SK-N-SH (cell line): ENCODE measurements at regions not wholly inside any gene's neighbourhood (a gene's known extent, or its start where the extent isn't known, plus 50 kb on each side); places are given as distances from the start of the nearest gene placed in this dataset.

ENCODE experiments used
- CTCF ChIA-PET: fragments of 300-600, 350-600 bp; formaldehyde crosslinking; extraction: SDS; loops from one replicate; lab custom pipeline; 2021; lab: Yijun Ruan, JAX
- POLR2A ChIA-PET: fragments of 350-600 bp; sonication (Branson Sonifier 250); formaldehyde crosslinking; extraction: SDS; loops from one replicate; lab custom pipeline; 2020; ENCODE audit warnings: antibody characterized with exemption, inconsistent platforms; lab: Yijun Ruan, JAX
- DNase-seq: peaks from one replicate; pipeline ENCODE4 v3.0.0; 2012
- H2AFZ ChIP-seq: fragments of 200-600 bp; sonication (generic); 2 replicates; pipeline ENCODE4 v1.8.1; 2016; ENCODE audit warnings: antibody characterized with exemption, mild to moderate bottlenecking, low read depth
- H3F3A ChIP-seq: fragments of 200-600 bp; sonication (generic); replicated peaks from 2 replicates; pipeline ENCODE3; 2016; ENCODE audit warnings: antibody characterized with exemption, mild to moderate bottlenecking; ENCODE audit not compliant: insufficient read depth
- H3K27ac ChIP-seq, 2 experiments: fragments of 200-500 bp in 1 of 2; fragments of 200-600 bp in 1 of 2; sonication (Bioruptor generic) in 1 of 2; sonication (generic), shearing (Covaris generic) in 1 of 2; 2 replicates each; pipeline versions ENCODE4 v1.5.1 to v1.6.1; 2014 to 2016; ENCODE audit warnings: low read depth in 2 of 2, inconsistent platforms in 1 of 2, low read length in 1 of 2, mild to moderate bottlenecking in 1 of 2, mixed read lengths in 1 of 2
- H3K27me3 ChIP-seq: fragments of 200-600 bp; sonication (generic), shearing (Covaris generic); 2 replicates; pipeline ENCODE4 v1.6.1; 2016; ENCODE audit warnings: mixed run types; ENCODE audit not compliant: insufficient read depth
- H3K36me3 ChIP-seq, 2 experiments: fragments of 200-500 bp in 1 of 2; fragments of 200-600 bp in 1 of 2; sonication (Bioruptor generic) in 1 of 2; sonication (generic) in 1 of 2; replicated peaks in 1 of 2; 2 replicates each; pipeline versions ENCODE3 to v1.5.1; 2014 to 2016; ENCODE audit warnings: low read length in 1 of 2, mild to moderate bottlenecking in 1 of 2; ENCODE audit not compliant: insufficient read depth in 2 of 2, control insufficient read depth in 1 of 2
- H3K4me1 ChIP-seq, 2 experiments: fragments of 200-500 bp in 1 of 2; fragments of 200-600 bp in 1 of 2; sonication (Bioruptor generic) in 1 of 2; sonication (generic), shearing (Covaris generic) in 1 of 2; 2 replicates each; pipeline versions ENCODE4 v1.5.1 to v1.6.1; 2014 to 2016; ENCODE audit warnings: low read depth in 1 of 2, low read length in 1 of 2, mixed run types in 1 of 2; ENCODE audit not compliant: insufficient read depth in 2 of 2, control insufficient read depth in 1 of 2
- H3K4me2 ChIP-seq: fragments of 200-600 bp; sonication (generic), shearing (Covaris generic); 2 replicates; pipeline ENCODE4 v1.6.1; 2017; ENCODE audit warnings: mixed run types
- H3K4me3 ChIP-seq, 2 experiments: fragments of 200-500 bp in 1 of 2; fragments of 200-600 bp in 1 of 2; sonication (Bioruptor generic) in 1 of 2; sonication (generic), shearing (Covaris generic) in 1 of 2; 2 replicates each; pipeline versions ENCODE4 v1.5.1 to v1.8.1; 2014 to 2016; ENCODE audit warnings: low read depth in 2 of 2, inconsistent platforms in 1 of 2, low read length in 1 of 2, mild to moderate bottlenecking in 1 of 2, mixed read lengths in 1 of 2, moderate library complexity in 1 of 2
- H3K79me2 ChIP-seq: fragments of 200-600 bp; sonication (generic); 2 replicates; pipeline ENCODE4 v1.8.1; 2017; ENCODE audit warnings: mild to moderate bottlenecking; ENCODE audit not compliant: insufficient read depth
- H3K9ac ChIP-seq: fragments of 200-600 bp; sonication (generic); 2 replicates; pipeline ENCODE4 v1.6.1; 2017; ENCODE audit warnings: mixed run types
- H3K9me2 ChIP-seq: fragments of 200-600 bp; sonication (generic); 2 replicates; pipeline ENCODE4 v1.6.1; 2017; ENCODE audit warnings: mixed run types
- H3K9me3 ChIP-seq: fragments of 200-600 bp; sonication (generic); 2 replicates; pipeline ENCODE4 v1.6.1; 2017; ENCODE audit warnings: mixed run types, mild to moderate bottlenecking, moderate library complexity
- H4K20me1 ChIP-seq: fragments of 200-600 bp; sonication (generic); 2 replicates; pipeline ENCODE4 v1.6.1; 2017; ENCODE audit warnings: mild to moderate bottlenecking, mixed run types; ENCODE audit not compliant: insufficient read depth
- CHD2 ChIP-seq: fragments of 150-350 bp; IDR thresholded peaks from 2 replicates; pipeline ENCODE4 v1.6.1; 2018; ENCODE audit warnings: low read length; ENCODE audit not compliant: partially characterized antibody
- ELF1 ChIP-seq: IDR thresholded peaks from 2 replicates; pipeline ENCODE4 v1.4.0; 2012
- EZH2phosphoT487 ChIP-seq: fragments of 200-600 bp; sonication (generic); IDR thresholded peaks from 2 replicates; pipeline ENCODE4 v1.6.1; 2017; ENCODE audit warnings: low read depth, mixed run types, mild to moderate bottlenecking, antibody characterized with exemption, moderate library complexity, borderline replicate concordance
- FOSL2 ChIP-seq: IDR thresholded peaks from 2 replicates; pipeline ENCODE4 v1.4.0; 2012; ENCODE audit warnings: low read depth, mild to moderate bottlenecking, moderate library complexity, borderline replicate concordance
- FOXM1 ChIP-seq: IDR thresholded peaks from 2 replicates; pipeline ENCODE4 v1.4.0; 2012; ENCODE audit warnings: low read depth, mild to moderate bottlenecking
- GABPA ChIP-seq: IDR thresholded peaks from 2 replicates; pipeline ENCODE4 v1.4.0; 2012; ENCODE audit warnings: low read depth, mild to moderate bottlenecking
- JUND ChIP-seq: IDR thresholded peaks from 2 replicates; pipeline ENCODE4 v1.4.0; 2012
- MAX ChIP-seq: IDR thresholded peaks from 2 replicates; pipeline ENCODE4 v1.4.0; 2012; ENCODE audit warnings: low read depth
- MEF2A ChIP-seq: IDR thresholded peaks from 2 replicates; pipeline ENCODE4 v1.4.0; 2012; ENCODE audit warnings: low read depth, borderline replicate concordance
- POLR2AphosphoS5 ChIP-seq: IDR thresholded peaks from 2 replicates; pipeline ENCODE4 v1.6.1; 2012; ENCODE audit warnings: low read depth, low read length
- RCOR1 ChIP-seq: fragments of 150-350 bp; IDR thresholded peaks from 2 replicates; pipeline ENCODE4 v1.6.1; 2017; ENCODE audit warnings: antibody characterized with exemption, low read length
- TAF1 ChIP-seq: IDR thresholded peaks from 2 replicates; pipeline ENCODE4 v1.6.1; 2012; ENCODE audit warnings: low read depth, mild to moderate bottlenecking, low read length, moderate library complexity, borderline replicate concordance
- TCF12 ChIP-seq: IDR thresholded peaks from 2 replicates; pipeline ENCODE4 v1.4.0; 2012
- TEAD4 ChIP-seq: IDR thresholded peaks from 2 replicates; pipeline ENCODE4 v1.4.0; 2012; ENCODE audit warnings: mild to moderate bottlenecking, borderline replicate concordance; ENCODE audit not compliant: insufficient read depth
- ZBTB33 ChIP-seq: IDR thresholded peaks from 2 replicates; pipeline ENCODE4 v1.4.0; 2012; ENCODE audit warnings: low read depth, borderline replicate concordance
- WGBS: methylation state at CpG from one replicate; pipeline ENCODE4 v1.1.6; 2017; ENCODE audit warnings: low lambda C conversion rate; 5-methylcytosine and 5-hydroxymethylcytosine counted together
- TF ChIP-seq, protein P1 (sequence below): fragments of 150-350 bp; IDR thresholded peaks from 2 replicates; pipeline ENCODE4 v1.6.1; 2017; ENCODE audit warnings: antibody characterized with exemption, low read length, low read depth, borderline replicate concordance
- TF ChIP-seq, protein P2 (sequence below): IDR thresholded peaks from 2 replicates; pipeline ENCODE4 v1.4.0; 2012; ENCODE audit warnings: low read depth, borderline replicate concordance
- TF ChIP-seq, protein P3 (sequence below): IDR thresholded peaks from 2 replicates; pipeline ENCODE4 v1.6.1; 2012; ENCODE audit warnings: mild to moderate bottlenecking, low read depth, low read length, moderate library complexity

- WGBS, result 2% methylated on average over 6 of the region's 6 CpGs
- Histone ChIP-seq H3K9me3 (no peaks in the 10 kb centered on the region), H3K4me3 (no peak overlapping the region), H3K79me2 (no peaks in the 10 kb centered on the region)
- TF ChIP-seq ELF1, result no peak
- TF ChIP-seq, protein P1, sequence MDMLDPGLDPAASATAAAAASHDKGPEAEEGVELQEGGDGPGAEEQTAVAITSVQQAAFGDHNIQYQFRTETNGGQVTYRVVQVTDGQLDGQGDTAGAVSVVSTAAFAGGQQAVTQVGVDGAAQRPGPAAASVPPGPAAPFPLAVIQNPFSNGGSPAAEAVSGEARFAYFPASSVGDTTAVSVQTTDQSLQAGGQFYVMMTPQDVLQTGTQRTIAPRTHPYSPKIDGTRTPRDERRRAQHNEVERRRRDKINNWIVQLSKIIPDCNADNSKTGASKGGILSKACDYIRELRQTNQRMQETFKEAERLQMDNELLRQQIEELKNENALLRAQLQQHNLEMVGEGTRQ, result no peak
- TF ChIP-seq FOSL2, result no peak
- TF ChIP-seq POLR2AphosphoS5, result no peak
- TF ChIP-seq EZH2phosphoT487, result no peak
- no peak for TF ChIP-seq TCF12
- TF ChIP-seq MAX, result no peak
- TF ChIP-seq, protein P2, sequence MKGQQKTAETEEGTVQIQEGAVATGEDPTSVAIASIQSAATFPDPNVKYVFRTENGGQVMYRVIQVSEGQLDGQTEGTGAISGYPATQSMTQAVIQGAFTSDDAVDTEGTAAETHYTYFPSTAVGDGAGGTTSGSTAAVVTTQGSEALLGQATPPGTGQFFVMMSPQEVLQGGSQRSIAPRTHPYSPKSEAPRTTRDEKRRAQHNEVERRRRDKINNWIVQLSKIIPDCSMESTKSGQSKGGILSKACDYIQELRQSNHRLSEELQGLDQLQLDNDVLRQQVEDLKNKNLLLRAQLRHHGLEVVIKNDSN, result no peak
- TF ChIP-seq, protein P3, sequence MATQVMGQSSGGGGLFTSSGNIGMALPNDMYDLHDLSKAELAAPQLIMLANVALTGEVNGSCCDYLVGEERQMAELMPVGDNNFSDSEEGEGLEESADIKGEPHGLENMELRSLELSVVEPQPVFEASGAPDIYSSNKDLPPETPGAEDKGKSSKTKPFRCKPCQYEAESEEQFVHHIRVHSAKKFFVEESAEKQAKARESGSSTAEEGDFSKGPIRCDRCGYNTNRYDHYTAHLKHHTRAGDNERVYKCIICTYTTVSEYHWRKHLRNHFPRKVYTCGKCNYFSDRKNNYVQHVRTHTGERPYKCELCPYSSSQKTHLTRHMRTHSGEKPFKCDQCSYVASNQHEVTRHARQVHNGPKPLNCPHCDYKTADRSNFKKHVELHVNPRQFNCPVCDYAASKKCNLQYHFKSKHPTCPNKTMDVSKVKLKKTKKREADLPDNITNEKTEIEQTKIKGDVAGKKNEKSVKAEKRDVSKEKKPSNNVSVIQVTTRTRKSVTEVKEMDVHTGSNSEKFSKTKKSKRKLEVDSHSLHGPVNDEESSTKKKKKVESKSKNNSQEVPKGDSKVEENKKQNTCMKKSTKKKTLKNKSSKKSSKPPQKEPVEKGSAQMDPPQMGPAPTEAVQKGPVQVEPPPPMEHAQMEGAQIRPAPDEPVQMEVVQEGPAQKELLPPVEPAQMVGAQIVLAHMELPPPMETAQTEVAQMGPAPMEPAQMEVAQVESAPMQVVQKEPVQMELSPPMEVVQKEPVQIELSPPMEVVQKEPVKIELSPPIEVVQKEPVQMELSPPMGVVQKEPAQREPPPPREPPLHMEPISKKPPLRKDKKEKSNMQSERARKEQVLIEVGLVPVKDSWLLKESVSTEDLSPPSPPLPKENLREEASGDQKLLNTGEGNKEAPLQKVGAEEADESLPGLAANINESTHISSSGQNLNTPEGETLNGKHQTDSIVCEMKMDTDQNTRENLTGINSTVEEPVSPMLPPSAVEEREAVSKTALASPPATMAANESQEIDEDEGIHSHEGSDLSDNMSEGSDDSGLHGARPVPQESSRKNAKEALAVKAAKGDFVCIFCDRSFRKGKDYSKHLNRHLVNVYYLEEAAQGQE, result no peak
- TF ChIP-seq TAF1, result no peak
- TF ChIP-seq ZBTB33, result no peak
- TF ChIP-seq RCOR1, result no peak
- TF ChIP-seq GABPA, result no peak
- TF ChIP-seq MEF2A, result no peak
- TF ChIP-seq CHD2, result no peak
- TF ChIP-seq JUND, result no peak
- no peak for TF ChIP-seq FOXM1
- no peak for TF ChIP-seq TEAD4
- TF ChIP-seq, all 33 proteins: peak for 0
- ChIA-PET CTCF (interaction anchor here (0.9 kb wide), 1 partner anchor 422 kb away, joined by 3 read pairs; no protein-coding TSS in a partner anchor), POLR2A (no interaction called here)
- Histone ChIP-seq H3K36me3 (no peaks in the 10 kb centered on the region), H2AFZ (no peak overlapping the region), H3K9ac (no peak overlapping the region), H3K9me2 (no peaks in the 10 kb centered on the region), H3K27ac (no peak overlapping the region), H3K4me1 (no peaks in the 10 kb centered on the region), H3K4me2 (no peak overlapping the region), H3F3A (no peaks in the 10 kb centered on the region), H3K27me3 (peaks cover 82% of the 10 kb centered on the region), H4K20me1 (no peaks in the 10 kb centered on the region)
- DNase-seq, result no peak
These were observed 267.2 kb upstream of the FOXF1 start for GRCh38 chr16:86243123-86243473.
